ENCODE measurements at regions not wholly inside any gene's neighbourhood (a gene's known extent, or its start where the extent isn't known, plus 50 kb on each side); places are given as distances from the start of the nearest gene placed in this dataset.

DNA sequence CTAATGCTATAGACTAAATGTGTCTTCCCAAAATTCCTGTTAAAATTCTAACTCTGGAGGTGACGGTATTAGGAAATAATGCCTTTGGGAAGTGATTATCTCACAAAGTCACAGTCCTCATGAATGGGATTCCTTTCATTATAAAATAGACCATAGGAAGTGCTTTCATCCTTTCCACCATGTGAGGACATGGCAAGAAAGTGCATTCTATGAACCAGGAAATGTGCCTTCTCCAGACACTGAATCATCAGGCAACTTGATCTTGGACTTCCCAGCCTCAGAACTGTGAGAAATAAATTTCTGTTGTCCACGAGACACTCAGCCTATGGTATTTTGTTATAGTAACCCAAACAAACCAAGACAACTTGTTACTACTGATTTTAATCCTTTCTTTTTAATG, 582.4 kb upstream of the C9orf72 start (continued):
- TF ChIP-seq TAF7 (optimal IDR thresholded peaks at IDR 0.05; ENCODE audit: borderline replicate concordance, low read depth, low read length) (no peak), RAD21 (IDR thresholded peaks at IDR 0.05 in 1 of 2, conservative IDR thresholded peaks at IDR 0.05 in 1 of 2; ENCODE audit: low read depth in 2 of 2, low read length in 2 of 2) (no peak), ASH2L (IDR thresholded peaks at IDR 0.05; ENCODE audit: low read length) (no peak)
